Psoas muscle (tissue), 7 donors: ENCODE measurements at regions not wholly inside any gene's neighbourhood (a gene's known extent, or its start where the extent isn't known, plus 50 kb on each side); places are given as distances from the start of the nearest gene placed in this dataset.

Experiments used
- ATAC-seq, 4 donors: fragments of 200-7000 bp; cut with Tn5 transposase; one replicate each; pipeline ENCODE4 v1.9.1; 2020; ENCODE audit warnings: moderate library complexity in 3 of 4, mild to moderate bottlenecking in 2 of 4
- DNase-seq, 2 donors: peaks; one replicate each; pipeline ENCODE4 v3.0.0-alpha.2; 2020
- H3K27ac ChIP-seq: fragments of 200-600 bp; one replicate; pipeline ENCODE4 v1.8.0; 2022
- H3K27me3 ChIP-seq, 3 donors: fragments of 200-600 bp in 1 of 3; one replicate each; pipeline versions ENCODE4 v1.6.1 to v1.8.0; 2013 to 2022; ENCODE audit warnings: low read length in 2 of 3, mild to moderate bottlenecking in 2 of 3, moderate library complexity in 1 of 3; ENCODE audit not compliant: insufficient read depth in 3 of 3
- H3K36me3 ChIP-seq, 2 donors: fragments of 200-600 bp in 1 of 2; one replicate each; pipeline versions ENCODE4 v1.6.1 to v1.8.0; 2013 to 2022; ENCODE audit warnings: low read depth in 1 of 2, mild to moderate bottlenecking in 1 of 2, moderate library complexity in 1 of 2; ENCODE audit not compliant: insufficient read depth in 1 of 2
- H3K4me1 ChIP-seq: fragments of 200-600 bp; one replicate; pipeline ENCODE4 v1.8.0; 2022
- H3K4me3 ChIP-seq: fragments of 200-600 bp; one replicate; pipeline ENCODE4 v1.8.0; 2022; ENCODE audit warnings: mild to moderate bottlenecking
- H3K9me3 ChIP-seq: fragments of 200-600 bp; one replicate; pipeline ENCODE4 v1.8.0; 2022
- WGBS, 3 donors: extraction: QIAGEN DNeasy Blood & Tissue Kit; methylation state at CpG; one replicate each; pipeline versions ENCODE4 v1.1.6 to v1.1.7; 2013; 5-methylcytosine and 5-hydroxymethylcytosine counted together
- intact Hi-C, 2 donors: fragments of 100-400 bp; cut with DNase I; formaldehyde crosslinking; loops; one replicate each; pipeline versions ENCODE4 v1.11.0 to v1.14.2; 2022
- TF ChIP-seq, protein P1 (sequence below): fragments of 200-600 bp; IDR thresholded peaks from one replicate; pipeline ENCODE4 v1.8.0; 2022; ENCODE audit warnings: antibody characterized with exemption
- donor health status: healthy with polysubstance abuse.
- donor health status: DM: no; HTN: no; CAD: no; lungs with moderate emphysema.
- donor health status: Bipolar disorder and iron deficiency.
- donor health status: healthy.
- donor health status: DM: yes; HTN: yes; CAD: no.
- donor health status: DM: no; HTN: no; CAD: no.
- donor health status: DM: yes; HTN: yes; CAD: no.

DNA sequence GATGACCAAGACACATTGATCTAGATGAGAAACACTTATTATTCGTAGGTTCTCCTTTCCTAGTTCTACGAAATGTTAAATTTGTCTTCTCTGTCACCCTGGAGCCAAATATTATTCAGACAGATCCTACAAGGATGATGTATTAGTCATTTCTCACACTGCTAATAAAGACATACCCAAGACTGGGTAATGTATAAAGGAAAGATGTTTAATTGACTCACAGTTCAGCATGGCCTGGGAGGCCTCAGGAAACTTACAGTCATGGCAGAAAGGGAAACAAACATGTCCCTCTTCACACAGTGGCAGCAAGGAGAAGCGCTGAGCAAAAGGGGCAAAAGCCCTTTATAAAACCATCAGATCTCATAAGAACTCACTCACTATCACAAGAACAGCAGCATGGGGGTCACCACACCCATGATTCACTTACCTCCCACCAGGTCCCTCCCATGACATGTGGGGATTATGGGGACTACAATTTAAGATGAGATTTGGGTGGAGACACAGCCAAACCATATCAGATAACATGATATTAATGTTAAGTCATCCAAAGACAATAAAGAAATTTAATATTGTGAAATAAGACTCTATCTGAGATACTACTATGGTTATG lies 1248.8 kb upstream of the SLC10A2 start:
- intact Hi-C loops: no loop called here
- TF ChIP-seq, protein P1, sequence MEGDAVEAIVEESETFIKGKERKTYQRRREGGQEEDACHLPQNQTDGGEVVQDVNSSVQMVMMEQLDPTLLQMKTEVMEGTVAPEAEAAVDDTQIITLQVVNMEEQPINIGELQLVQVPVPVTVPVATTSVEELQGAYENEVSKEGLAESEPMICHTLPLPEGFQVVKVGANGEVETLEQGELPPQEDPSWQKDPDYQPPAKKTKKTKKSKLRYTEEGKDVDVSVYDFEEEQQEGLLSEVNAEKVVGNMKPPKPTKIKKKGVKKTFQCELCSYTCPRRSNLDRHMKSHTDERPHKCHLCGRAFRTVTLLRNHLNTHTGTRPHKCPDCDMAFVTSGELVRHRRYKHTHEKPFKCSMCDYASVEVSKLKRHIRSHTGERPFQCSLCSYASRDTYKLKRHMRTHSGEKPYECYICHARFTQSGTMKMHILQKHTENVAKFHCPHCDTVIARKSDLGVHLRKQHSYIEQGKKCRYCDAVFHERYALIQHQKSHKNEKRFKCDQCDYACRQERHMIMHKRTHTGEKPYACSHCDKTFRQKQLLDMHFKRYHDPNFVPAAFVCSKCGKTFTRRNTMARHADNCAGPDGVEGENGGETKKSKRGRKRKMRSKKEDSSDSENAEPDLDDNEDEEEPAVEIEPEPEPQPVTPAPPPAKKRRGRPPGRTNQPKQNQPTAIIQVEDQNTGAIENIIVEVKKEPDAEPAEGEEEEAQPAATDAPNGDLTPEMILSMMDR: no peak
- H3K4me3 ChIP-seq: no peak overlapping the region
- no peaks in the 10 kb centered on the region for H3K27me3 ChIP-seq
- 91 to 95% (median 93%) methylated on average over 3 of the region's 3 CpGs for WGBS, 3 donors
- H3K4me1 ChIP-seq: no peaks in the 10 kb centered on the region
- ATAC-seq (no peak), DNase-seq (no peak)
- no peaks in the 10 kb centered on the region for H3K36me3 ChIP-seq
- no peaks in the 10 kb centered on the region for H3K9me3 ChIP-seq
- no peak overlapping the region for H3K27ac ChIP-seq

DNA sequence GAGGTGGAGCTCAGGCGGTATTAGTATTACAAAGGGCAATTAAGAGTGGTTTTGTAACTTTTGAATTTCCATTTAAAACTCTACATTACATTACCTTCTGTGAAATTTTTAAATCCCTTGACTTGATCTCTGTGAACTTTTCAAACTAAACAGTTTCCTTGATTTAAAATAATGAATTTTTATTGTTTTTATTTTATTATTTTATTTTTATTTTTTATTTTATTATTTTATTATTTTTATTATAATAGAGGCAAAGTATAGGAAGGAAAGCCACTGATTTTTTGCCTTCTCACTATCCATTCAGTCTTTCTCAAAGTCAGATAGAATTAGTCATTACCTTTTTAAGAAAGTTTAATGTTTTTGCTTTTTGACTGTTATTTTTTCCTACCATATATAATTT lies 1248.1 kb upstream of the SLC10A2 start:
- 81 to 100% (median 89%) methylated on average over 1 of the region's 1 CpG for WGBS, 3 donors
- H3K4me3 ChIP-seq: no peak overlapping the region
- no peaks in the 10 kb centered on the region for H3K9me3 ChIP-seq
- TF ChIP-seq, protein P1: no peak
- intact Hi-C loops: no loop called here
- H3K4me1 ChIP-seq: no peaks in the 10 kb centered on the region
- H3K36me3 ChIP-seq: no peaks in the 10 kb centered on the region
- no peak overlapping the region for H3K27ac ChIP-seq
- ATAC-seq (no peak), DNase-seq (no peak)
- no peaks in the 10 kb centered on the region for H3K27me3 ChIP-seq

DNA sequence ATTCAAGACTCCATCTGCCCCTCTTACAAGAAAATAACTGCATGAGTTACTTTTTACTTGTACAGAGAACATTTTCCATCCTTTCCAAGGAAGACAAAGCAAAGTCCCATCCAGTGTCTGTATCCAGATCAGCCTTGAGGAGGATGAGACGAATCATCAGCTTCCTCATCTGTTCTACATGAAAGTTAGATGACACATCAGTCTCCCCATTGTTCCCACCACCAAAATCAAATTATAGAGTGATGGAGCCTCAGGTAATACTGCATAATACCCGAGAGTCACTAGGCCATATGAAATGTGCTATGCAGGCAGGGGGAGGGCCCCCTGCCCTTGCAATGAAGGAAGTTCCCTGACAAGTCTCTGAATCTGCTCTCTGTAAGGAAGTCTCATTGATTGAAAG lies 1244.6 kb upstream of the SLC10A2 start:
- Histone ChIP-seq H3K27ac (no peak overlapping the region), H3K36me3 (no peaks in the 10 kb centered on the region), H3K4me3 (no peak overlapping the region), H3K4me1 (no peaks in the 10 kb centered on the region), H3K27me3 (no peaks in the 10 kb centered on the region), H3K9me3 (no peaks in the 10 kb centered on the region)
- DNase-seq: no peak
- WGBS, 3 donors: 65 to 83% (median 81%) methylated on average over 2 of the region's 2 CpGs
- intact Hi-C loops: no loop called here
- ATAC-seq: no peak
- TF ChIP-seq, protein P1: no peak

DNA sequence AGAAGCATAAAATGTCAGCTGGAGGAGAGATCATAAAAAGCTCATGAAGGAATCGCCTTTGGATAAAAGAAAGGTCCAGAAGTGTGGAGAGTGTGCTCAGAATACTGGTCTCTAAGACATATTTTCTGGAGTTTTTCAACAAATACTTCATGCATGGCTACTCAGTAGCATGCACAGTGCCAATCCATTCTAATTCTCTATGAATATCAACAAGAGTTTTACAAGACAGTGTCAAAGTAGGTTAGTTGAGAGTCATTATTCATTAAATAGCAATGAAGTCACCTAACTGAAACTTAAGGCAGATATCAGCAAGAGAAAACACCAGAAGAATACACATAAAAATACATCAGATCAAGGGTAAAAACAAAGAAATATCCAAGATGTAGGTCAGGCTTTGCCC lies 1243.2 kb upstream of the SLC10A2 start:
- Histone ChIP-seq H3K4me3 (no peak overlapping the region), H3K27me3 (no peaks in the 10 kb centered on the region), H3K36me3 (no peaks in the 10 kb centered on the region), H3K4me1 (no peaks in the 10 kb centered on the region), H3K9me3 (no peaks in the 10 kb centered on the region), H3K27ac (no peak overlapping the region)
- DNase-seq (no peak), ATAC-seq (no peak)
- intact Hi-C loops: no loop called here
- WGBS, 3 donors: 66 to 72% (median 68%) methylated on average over 1 of the region's 1 CpG
- TF ChIP-seq, protein P1: no peak
